ENCODE measurements at regions not wholly inside any gene's neighbourhood (a gene's known extent, or its start where the extent isn't known, plus 50 kb on each side); places are given as distances from the start of the nearest gene placed in this dataset.

- no peak for DNase-seq (ENCODE audit: extremely low read depth in 1 of 2, low read depth in 1 of 2)
Observed at GRCh38 chr6:167672738-167673137, 154.0 kb upstream of the AFDN start.

- no peak for DNase-seq (ENCODE audit: extremely low read depth in 1 of 2, low read depth in 1 of 2)
Observed at GRCh38 chr6:167673946-167674345, 152.8 kb upstream of the AFDN start.

- no peak for DNase-seq (ENCODE audit: extremely low read depth in 1 of 2, low read depth in 1 of 2)
Observed at GRCh38 chr6:167674486-167674885, 152.2 kb upstream of the AFDN start.

- no peak for DNase-seq (ENCODE audit: extremely low read depth in 1 of 2, low read depth in 1 of 2)
Observed at GRCh38 chr6:167676000-167676665, 150.6 kb upstream of the AFDN start.

GRCh38 chr6:167676666-167677421, 149.9 kb upstream of the AFDN start:
- no peak for DNase-seq (ENCODE audit: extremely low read depth in 1 of 2, low read depth in 1 of 2)

GRCh38 chr6:167677422-167677789, 149.3 kb upstream of the AFDN start:
- no peak for DNase-seq (ENCODE audit: extremely low read depth in 1 of 2, low read depth in 1 of 2)

- no peak for DNase-seq (ENCODE audit: extremely low read depth in 1 of 2, low read depth in 1 of 2)
Observed at GRCh38 chr6:167678102-167679101, 148.3 kb upstream of the AFDN start.

GRCh38 chr6:167679122-167679736, 147.5 kb upstream of the AFDN start:
- no peak for DNase-seq (ENCODE audit: extremely low read depth in 1 of 2, low read depth in 1 of 2)

GRCh38 chr6:167679790-167680604, 146.7 kb upstream of the AFDN start:
- DNase-seq (ENCODE audit: extremely low read depth in 1 of 2, low read depth in 1 of 2) = no peak

- DNase-seq (ENCODE audit: extremely low read depth in 1 of 2, low read depth in 1 of 2) = no peak
Observed at GRCh38 chr6:167680605-167681149, 146.0 kb upstream of the AFDN start.

GRCh38 chr6:167682125-167682524, 144.6 kb upstream of the AFDN start:
- no peak for DNase-seq (ENCODE audit: extremely low read depth in 1 of 2, low read depth in 1 of 2)

- no peak for DNase-seq (ENCODE audit: extremely low read depth in 1 of 2, low read depth in 1 of 2)
Observed at GRCh38 chr6:167682546-167683027, 144.1 kb upstream of the AFDN start.

- DNase-seq (ENCODE audit: extremely low read depth in 1 of 2, low read depth in 1 of 2) = no peak
Observed at GRCh38 chr6:167683028-167683862, 143.5 kb upstream of the AFDN start.

- DNase-seq (ENCODE audit: extremely low read depth in 1 of 2, low read depth in 1 of 2) = no peak
Observed at GRCh38 chr6:167684276-167685104, 142.2 kb upstream of the AFDN start.

- no peak for DNase-seq (ENCODE audit: extremely low read depth in 1 of 2, low read depth in 1 of 2)
Observed at GRCh38 chr6:167685654-167686053, 141.1 kb upstream of the AFDN start.

GRCh38 chr6:167686204-167686893, 140.4 kb upstream of the AFDN start:
- DNase-seq (ENCODE audit: extremely low read depth in 1 of 2, low read depth in 1 of 2) = no peak

GRCh38 chr6:167687116-167687725, 139.5 kb upstream of the AFDN start:
- DNase-seq (ENCODE audit: extremely low read depth in 1 of 2, low read depth in 1 of 2) = no peak
